ACHN (cell line): ENCODE measurements at regions not wholly inside any gene's neighbourhood (a gene's known extent, or its start where the extent isn't known, plus 50 kb on each side); places are given as distances from the start of the nearest gene placed in this dataset.

Experiments used
- DNase-seq: peaks from one replicate; pipeline ENCODE4 v3.0.0-alpha.2; 2015
- in situ Hi-C: cut with HindIII; loops from 2 replicates; pipeline ENCODE4 v1.10.0; 2017; ENCODE audit warnings: low sequenced_read_pairs, low pct_ligation_motif_present, low pct_unique_long_range_greater_than_20kb

DNA sequence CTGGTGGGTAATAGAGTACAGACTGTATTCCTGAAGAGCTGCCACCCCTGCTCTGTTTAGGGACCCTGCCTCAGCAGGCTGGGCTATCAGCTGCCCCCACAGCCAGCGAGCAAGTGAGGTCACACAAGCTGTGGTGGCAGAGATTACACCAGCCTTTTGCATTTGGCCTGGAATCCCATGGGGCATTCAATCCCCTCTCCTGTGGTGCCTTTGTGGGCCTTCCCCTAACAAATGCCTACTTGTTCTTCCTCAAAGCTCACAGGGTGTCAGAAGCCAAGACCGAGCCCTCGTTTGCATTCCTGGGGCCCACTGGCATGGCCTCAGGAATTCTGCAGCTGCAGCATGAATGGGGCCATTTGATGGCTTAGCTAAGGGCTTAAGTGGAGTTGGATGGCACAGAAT is 212.7 kb upstream of the PHYHIPL start:
- no peak for DNase-seq
- in situ Hi-C loops = no loop called here

DNA sequence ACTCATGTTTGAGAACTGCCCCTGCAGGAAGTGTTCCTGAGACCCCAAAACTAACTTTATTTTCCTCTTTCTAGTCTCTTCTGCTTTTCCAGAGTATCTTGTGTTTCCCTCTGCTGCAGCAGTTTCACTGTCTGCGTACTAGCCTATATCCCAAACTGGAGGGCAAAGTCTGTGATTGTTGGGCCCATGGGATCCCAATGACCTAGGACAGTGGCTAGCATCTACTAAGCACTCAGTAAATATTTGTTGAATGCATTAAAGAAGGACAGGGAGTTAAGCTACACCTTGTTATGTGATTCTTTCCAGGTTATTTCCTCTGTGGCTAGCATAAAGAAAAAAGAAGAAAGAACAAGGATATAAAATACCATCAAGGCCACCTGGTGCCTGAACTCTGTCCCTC is 210.6 kb upstream of the PHYHIPL start:
- in situ Hi-C loops = no loop called here
- no peak for DNase-seq

DNA sequence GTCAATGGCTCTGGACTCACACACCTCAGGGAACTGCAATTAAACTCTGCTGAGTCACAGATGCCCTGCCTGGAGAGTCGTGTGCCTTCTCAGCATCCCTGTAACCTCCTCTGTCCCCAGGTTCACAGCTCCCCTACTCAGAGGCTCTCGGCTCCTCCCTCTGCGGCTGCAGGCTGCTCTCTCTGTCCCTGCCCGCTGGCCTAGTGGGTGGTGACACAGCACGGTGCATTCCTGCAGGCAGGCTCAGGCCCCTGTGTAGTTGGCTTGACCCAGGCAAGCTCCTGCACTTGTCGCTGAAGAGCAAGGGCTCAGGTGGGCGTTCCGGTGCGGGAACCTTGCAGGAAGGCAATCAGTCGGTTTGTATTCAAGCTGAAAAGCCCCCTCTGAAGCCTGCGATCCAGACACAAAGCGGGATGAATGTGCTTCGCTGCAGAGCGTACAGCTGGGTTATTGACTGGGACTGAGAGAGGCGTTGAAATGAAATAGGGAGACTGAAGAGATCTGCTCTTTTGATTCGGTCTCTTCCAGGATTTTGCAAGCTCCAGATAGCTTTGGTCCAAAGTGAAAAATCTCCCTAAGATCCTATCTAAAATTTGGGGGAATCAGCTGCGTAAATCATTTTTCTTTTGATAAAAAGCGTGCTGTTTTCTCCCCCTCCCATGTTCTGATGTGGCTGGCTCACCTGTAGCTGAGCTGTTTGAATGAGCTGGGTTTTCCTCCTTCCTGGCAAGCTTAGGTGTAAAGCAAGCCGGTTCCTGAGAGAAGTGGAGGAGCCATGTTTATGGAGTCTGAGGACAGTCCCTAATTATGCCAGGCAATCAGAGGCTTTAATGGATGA is 208.7 kb upstream of the PHYHIPL start:
- in situ Hi-C loops = no loop called here
- no peak for DNase-seq

DNA sequence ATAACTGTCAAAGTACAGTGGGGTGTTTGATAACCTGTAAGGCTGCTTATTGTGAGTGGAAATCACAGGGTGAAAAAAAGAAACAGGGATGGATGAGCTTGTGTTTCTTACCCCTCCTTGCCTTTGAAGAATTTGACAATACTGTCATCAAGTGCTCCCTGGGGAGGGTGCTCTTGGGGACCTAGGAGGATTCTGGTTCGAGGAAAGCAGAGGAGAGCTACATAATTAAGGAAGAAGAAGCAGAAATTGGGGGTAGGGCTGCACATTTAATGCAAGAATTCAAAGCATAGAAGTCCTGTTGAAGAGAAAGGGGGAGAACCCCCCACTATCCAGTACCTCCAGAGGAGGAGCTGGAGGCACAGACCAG is 208.1 kb upstream of the PHYHIPL start:
- DNase-seq = no peak
- in situ Hi-C loops = no loop called here

DNA sequence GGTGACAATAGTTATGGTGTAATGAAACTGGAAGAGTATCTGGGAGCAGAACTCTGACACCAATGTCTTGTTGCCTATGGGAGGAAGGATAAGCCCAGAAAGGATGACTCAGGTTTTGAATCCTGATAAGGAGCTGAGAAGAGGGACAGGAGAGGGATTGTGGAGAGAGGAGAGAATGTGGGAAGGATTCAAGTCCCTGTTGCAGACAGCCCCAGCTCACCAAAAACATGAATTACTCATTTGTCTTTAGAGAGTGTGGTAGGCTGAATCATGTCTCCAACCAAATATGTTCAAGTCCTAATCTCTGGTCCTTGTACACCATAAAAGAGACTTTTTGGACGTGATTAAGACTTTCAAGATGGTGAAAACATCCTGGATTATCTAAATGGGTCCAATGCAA is 206.9 kb upstream of the PHYHIPL start:
- in situ Hi-C loops = no loop called here
- no peak for DNase-seq

DNA sequence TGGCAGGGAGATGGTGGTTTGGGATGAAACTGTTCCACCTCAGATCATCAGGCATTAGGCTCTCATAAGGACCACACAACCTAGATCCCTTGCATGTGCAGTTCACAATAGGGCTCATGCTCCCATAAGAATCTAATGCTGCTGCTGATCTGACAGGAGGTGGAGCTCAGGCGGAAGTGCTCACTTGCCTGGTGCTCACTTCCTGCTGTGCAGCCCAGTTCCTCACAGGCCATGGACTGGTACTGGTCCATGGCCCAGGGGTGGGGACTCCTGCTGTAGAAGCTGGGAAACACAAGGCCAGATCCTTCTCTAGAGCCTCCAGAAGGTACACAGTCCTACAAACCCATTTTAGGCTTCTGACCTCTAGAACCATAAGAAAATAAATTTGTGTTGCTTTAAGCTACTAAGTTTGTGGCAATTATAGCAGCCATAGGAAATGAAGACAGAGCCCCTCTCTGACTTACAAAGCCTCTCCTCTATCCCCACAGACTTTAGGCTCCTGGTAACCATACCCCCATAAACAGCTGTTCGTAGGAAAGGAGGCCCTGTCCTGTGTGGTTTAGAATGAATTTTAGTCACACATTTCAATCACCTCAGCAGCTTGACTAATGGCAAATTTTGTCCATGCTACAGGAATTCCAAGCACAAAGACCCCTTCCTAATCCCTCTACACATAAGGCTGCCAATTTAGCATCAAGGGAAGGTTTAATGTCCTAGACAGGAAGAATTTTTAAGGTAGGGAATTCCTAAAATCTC is 206.1 kb upstream of the PHYHIPL start:
- in situ Hi-C loops = no loop called here
- DNase-seq = no peak

DNA sequence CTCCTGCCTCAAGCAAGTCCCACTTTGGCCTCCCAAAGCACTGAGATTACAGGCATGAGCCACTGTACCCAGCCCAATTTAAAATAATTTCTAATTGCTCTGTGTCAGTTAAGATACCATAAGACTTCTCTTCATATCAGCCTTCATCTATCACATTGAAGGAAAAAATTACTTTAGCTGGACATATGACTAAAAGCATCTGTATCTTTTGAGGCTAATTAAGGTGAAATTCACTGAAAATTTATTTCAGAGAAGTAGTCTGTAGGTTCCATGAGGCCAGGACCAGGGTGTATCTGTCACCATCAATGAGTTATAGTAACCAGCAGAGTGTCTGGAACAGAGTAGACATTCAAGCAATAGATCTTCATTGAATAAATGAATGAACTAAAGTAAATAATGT is 205.2 kb upstream of the PHYHIPL start:
- in situ Hi-C loops = no loop called here
- no peak for DNase-seq

DNA sequence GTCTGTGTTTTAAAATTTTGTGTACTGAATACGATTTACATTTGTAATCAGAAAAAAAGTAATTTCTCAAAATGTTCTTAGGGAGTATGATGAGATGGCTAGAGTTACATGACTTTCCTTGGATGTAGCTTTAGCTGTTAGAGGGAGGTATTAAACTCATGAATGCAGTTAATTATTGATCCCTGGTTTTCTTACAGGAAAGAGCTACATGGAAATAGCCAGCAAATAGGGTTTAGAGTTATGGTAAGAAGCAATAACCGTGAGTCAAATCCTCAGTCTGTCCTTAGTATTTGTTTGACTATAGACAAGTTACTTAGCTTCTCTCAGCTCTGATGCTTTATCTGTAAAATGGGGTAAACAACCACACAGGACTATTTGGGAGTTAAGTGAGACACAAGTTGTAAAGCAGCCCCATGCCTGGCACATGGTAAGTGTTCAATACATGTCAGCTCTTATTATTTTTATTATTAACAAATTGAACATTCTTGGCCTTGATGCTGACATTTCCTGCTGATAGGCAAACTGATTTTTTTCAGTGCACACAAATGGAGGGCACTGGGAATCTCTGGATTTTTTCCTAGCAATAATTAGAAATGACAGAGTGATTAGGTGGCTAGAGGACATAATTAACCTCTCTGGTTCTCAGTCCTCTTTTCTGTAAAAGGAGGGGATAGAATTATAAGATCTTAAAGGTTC is 204.5 kb upstream of the PHYHIPL start:
- in situ Hi-C loops = no loop called here
- peak; percentile 20 for DNase-seq

DNA sequence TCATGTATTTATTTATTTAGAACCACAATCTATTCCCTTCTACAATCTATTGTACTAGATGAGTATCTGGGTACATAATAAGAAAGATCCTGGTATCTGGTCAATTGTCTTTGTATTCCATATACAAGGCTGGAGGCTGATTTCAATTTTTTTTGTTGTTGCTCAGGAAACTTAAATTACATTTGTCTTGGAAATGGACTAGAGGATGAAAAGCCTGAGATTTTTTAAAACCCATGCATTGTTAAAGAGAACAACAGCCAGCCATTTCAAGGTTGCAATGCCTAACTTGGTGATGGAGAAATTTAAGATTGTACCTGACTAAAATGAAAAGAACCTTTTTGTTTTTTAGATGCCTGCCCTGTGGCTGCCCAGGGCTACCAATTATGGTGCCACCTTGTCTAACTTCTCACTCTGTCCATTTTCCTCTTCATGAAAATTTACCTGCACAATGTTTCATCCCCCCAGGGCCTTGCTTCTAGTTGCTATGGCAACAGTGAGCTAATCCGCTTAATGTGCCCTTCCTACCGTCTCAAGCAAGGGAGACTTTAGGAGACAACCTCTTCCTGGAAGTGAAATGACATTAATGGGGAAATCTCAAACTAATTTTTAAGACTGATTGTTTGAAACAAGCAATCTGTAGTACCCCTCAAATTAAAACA is 203.7 kb upstream of the PHYHIPL start:
- DNase-seq = no peak
- in situ Hi-C loops = no loop called here

DNA sequence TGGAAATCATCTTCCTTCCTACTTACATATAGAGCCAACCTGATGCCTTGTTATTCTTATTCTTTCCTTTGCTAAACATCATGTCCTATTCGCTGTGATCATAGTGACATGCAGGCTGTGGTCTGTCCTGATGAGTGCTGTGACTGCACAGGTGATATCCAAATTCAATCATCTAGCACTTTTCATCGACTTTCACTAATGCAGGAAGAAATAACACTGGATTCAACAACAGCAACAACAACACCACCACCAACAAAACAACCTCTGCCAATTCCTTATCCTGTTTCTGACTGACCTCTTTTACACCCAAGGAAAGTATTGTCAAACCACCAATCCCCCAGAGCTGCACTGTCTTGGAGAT is 203.2 kb upstream of the PHYHIPL start:
- no peak for DNase-seq
- in situ Hi-C loops = no loop called here

DNA sequence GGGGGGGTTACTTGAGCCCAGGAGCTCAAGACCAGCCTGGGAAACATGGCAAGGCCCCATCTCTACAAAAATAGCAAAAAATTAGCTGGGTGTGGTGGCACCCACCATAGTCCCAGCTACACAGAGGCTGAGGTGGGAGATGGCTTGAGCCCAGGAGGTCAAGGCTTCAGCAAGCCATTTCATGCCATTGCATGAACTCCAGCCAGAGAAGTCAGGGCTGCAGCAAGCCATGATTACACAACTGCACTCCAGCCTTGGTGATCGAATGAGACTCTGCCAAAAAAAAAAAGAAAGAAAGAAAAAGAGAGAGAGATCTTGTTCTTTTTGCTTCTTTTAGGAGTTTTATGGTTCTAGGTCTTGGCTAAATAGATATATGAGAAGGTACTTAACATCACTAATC is 200.2 kb upstream of the PHYHIPL start:
- DNase-seq = no peak
- in situ Hi-C loops = no loop called here

DNA sequence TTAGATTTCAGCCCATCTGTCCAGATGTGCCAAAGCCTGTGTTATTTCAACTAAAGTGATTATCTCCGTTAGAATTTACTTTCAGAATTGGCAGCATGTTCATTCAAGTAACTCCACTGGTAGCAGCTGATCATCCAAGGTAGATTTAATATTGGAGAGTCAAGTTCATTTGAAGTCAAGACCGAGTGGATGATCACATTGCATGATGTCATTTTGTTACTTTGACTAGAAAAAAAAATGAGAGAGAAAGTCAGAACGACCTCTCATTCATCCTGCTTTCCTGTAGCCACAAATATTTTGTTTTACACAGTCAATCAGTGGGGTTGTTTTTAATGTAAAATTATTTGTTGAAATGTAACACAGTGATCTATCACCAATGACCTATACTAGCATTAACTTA is 196.7 kb upstream of the PHYHIPL start:
- DNase-seq = no peak
- in situ Hi-C loops = no loop called here

DNA sequence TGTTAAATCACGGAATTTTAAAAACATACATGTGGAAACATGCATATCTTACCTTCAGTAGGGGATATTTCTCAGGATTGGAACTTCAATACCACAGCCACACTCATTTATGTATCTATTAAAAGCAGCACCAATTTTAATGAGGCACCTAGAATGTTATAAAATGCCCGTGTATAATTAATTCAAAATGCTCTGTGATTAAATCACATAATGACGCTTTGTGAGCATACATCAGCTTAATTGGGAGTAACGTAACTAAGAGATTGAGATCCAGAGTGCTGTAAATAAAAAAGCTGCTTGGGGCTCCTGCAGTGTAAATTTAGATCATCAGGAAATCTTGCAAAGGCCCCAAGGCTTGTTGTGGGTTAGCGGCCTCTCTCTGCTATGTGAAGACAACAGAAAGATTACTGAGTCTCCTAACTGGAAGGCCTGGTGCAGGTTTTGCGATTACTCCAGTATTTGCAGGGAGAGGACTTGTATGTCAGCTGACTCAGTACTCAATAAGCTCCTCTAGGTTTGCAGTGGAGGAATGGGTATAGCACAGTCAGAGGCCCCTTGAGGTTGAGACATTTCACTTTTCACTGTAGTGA is 195.5 kb upstream of the PHYHIPL start:
- DNase-seq = no peak
- in situ Hi-C loops = no loop called here

DNA sequence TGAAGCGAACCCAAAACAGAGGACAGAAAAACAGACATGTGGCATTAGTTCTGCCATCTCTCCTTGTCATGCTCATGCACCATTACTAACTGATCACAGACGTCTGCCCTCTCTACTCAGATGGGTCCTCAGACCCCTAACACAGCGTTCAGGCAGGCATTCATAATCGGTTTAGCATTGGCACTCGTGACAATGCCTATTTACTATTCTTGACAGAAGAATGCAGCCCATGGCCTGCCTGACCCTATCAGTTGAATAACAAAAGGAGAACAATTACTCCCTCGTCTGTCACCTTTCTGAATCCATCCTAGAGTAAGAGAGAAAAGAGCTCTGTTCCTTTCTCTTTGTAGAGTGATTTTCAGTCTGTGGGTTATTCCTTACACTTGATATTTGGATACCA is 194.6 kb upstream of the PHYHIPL start:
- in situ Hi-C loops = no loop called here

DNA sequence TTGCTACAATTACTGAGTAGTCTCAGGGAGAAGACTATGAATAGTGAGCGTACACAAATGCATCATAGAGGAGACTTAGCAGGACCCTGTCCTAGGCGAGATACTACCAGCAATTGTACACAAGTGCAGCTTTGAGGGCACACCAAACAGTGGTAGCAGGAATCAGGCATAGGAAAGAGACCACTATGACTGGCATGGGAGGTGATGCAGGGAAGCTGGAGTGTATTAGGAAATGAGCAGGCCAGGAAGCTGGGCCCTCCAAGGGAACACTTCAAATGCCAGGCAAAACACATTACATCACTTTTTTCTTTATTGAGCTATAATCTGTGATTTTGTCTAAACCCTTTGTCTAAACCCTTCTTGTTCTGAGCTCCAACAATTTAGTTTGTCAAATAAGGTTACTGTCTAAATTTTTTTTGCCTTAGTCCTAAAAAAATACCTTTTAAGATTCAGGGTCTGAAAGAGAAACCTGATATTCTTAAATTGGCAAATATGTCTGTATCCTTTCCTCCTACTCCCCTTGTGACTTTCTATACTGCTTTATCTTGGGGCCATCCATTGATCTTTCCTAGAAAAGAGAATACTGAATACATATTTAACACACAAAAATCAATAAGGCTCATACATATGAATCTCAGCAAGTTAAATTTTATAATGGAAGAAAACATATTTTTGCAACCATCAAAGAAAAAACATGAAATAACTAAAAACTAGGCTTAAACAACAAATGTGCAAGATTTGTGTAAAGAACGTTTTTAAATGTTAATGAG is 193.8 kb upstream of the PHYHIPL start:
- no peak for DNase-seq
- in situ Hi-C loops = no loop called here

More for the DNA sequence above, 194.6 kb upstream of the PHYHIPL start:
- no peak for DNase-seq

DNA sequence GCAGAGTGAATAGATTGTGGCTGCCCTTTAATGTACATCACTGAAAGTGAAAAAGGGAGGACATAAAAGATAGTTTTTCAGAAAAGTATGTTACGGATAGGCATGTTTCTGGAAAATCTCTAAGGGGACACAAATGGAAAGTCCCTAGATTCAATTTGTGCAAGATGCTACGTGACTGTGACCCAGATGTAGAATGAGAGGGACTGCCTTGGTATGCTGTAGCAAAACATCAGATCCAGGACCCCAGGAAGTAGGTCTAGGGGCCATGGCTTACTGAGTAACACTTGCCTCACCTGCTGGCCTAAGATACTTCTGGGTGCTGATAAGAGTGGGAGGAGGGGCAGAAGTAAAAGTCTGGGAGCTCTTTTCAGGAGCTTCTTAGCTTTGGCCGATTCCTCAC is 191.2 kb upstream of the PHYHIPL start:
- no peak for DNase-seq
- in situ Hi-C loops = no loop called here

DNA sequence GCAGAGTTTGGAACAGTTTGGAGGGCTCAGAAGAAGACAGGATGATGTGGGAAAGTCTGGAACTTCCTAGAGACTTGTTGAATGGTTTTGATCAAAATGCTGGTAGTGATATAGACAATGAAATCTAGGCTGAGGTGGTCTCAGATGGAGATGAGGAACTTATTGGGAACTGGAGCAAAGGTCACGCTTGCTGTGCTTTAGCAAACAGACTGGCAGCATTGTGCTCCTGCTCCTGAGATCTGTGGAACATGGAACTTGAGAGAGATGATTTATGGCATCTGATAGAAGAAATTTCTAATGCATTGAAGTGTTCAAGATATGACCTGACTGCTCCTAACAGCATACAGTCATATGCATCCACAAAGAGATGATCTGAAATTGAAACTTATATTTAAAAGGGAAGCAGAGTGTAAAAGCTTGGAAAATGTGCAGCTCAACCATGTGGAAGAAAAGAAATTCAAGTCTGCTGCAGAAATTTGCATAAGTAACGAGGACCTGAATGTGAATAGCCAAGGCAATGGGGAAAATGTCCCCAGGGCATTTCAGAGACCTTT is 186.9 kb upstream of the PHYHIPL start:
- in situ Hi-C loops = no loop called here
- no peak for DNase-seq

DNA sequence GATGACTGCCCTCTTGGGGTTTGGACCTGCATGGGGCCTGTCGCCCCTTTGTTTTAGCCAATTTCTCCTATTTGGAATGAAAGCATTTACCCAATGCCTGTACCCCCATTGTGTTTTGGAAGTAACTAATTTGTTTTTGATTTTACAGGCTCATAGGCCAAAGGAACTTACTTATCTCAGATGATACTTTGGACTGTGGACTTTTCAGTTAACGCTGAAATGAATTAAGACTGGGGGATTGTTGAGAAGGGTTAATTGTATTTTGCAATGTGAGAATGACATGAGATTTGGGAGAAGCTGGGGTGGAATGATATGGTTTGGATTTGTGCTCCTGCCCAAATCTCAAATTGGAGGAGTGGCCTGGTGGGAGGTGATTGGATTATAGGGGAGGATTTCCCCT is 185.8 kb upstream of the PHYHIPL start:
- no peak for DNase-seq
- in situ Hi-C loops = no loop called here
